GM19438 (cell line): ENCODE measurements at regions not wholly inside any gene's neighbourhood (a gene's known extent, or its start where the extent isn't known, plus 50 kb on each side); places are given as distances from the start of the nearest gene placed in this dataset.

ENCODE experiments used
- ATAC-seq: cut with Tn5 transposase; IDR thresholded peaks from one replicate; pipeline ENCODE4 v1.9.1; 2021; ENCODE audit warnings: low read depth; ENCODE audit not compliant: unreplicated experiment

DNA sequence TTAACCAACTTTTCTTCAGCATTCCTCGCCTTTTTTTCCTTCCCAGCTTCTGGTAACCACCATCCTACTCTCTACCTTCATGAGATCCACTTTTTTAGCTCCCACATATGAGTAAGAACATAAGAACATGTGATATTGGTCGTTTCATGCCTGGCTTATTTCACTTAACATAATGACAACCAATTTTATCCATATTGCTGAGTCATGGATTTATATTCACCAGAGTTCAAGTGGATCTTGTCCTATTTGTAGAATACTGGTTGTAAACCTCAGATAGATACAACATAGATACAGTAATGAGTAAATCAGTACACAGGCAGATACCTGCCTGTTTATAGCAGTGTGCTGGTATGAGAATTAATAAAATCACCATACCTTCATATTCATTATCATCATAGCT lies 412.0 kb upstream of the RBMS3 start:
- no peak for ATAC-seq

DNA sequence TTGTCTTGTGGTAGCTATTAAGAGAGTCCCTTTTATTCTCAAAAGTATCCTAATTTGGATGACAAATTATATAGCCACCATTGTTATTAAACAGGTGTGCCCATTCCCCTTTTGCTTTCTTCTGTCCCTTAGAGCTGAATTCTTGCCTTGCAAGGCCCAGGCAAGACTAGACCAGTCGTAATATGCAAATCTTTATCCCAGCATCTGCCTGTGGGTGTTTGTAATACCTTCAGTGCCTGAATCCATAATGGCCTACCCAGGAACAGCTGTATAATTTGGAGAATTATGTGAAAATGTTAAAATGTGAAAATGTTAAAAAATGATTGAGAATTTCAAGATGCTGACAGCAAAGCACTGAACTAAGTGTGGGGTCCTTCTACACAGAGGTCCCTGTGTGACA lies 403.0 kb upstream of the RBMS3 start:
- ATAC-seq, result no peak

DNA sequence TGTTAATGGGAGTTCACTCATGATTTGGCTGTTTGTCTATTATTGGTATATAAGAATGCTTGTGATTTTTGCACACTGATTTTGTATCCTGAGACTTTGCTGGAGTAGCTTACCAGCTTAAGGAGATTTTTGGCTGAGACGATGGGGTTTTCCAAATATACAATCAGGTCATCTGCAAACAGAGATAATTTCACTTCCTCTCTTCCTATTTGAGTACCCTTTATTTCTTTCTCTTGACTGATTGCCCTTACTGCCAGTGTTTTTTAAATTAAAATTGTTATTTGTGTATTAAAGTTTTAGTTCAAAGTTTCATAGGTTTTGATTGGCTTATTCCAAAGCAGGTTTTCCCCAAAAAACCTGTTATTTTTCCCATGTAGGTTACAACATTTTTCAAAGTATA lies 390.5 kb upstream of the RBMS3 start:
- no peak for ATAC-seq

DNA sequence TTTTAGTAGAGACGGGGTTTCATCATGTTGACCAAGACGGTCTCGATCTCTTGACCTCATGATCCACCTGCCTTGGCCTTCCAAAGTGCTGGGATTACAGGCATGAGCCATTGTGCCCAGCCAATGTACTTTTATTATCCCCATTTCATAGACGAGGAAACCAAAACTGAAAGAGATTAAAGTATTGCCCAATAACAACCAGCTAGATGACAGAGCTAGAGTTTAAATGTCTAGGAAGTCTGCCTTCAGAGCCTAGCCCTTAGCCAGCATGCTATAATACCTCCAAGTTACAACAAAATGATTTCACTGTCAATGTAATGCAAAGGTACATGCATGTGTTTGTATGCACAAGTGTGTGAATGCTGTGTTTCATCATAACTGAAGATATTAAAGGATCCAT lies 389.4 kb upstream of the RBMS3 start:
- ATAC-seq, result no peak

DNA sequence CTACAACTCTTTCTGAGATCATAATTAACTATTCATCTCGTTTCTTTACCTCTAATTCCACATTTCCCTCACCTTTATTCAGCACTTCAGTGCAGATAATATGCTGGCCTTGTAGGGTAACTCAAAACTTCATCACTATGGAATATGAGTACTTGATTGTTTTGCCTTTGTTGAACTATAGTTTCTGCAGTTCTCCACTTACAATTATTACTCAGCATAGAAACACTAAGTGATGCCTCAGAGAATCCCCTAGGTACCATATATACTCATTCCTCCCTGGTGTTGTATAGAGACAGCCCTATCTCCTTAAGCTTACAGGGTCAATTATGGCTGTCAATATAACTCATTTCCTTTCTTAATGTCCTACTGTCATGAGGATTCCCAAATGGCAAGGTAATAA lies 380.6 kb upstream of the RBMS3 start:
- no peak for ATAC-seq

DNA sequence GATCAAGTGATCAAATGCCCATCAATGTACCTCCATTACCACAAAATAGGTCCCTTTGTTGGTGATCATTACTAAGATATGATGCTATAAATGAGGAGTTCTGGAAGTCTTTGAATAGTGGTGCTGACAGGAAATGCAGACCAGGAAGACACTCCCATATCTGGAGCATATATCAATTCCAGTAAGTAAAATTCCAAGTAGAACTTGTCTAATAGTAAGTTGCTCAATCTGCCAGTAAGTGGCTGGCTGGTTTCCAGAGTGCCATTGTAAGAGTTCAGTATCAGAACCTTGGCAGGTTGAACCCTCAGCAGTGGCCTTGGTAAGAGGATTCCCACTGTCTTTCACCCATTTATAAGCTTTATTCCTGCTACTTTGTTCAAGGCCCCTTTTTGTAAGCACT lies 379.9 kb upstream of the RBMS3 start:
- ATAC-seq, result no peak

DNA sequence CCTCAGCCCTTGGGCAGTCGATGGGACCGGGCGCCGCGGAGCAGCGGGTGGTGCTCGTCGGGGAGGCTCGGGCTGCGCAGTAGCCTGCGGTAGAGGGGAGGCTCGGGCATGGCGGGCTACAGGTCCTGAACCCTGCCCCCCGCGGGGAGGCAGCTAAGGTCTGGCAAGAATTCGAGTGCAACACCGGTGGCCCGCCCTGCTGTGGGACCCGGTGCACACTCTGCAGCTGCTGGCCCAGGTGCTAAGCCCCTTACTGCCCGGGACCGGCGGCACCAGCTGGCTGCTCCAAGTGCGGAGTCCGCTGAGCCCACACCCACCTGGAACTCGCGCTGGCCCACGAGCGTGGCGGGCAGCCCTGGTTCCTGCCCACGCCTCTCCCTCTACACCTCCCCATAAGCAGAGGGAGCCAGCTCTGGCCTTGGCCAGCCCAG lies 377.7 kb upstream of the RBMS3 start:
- ATAC-seq, result no peak

DNA sequence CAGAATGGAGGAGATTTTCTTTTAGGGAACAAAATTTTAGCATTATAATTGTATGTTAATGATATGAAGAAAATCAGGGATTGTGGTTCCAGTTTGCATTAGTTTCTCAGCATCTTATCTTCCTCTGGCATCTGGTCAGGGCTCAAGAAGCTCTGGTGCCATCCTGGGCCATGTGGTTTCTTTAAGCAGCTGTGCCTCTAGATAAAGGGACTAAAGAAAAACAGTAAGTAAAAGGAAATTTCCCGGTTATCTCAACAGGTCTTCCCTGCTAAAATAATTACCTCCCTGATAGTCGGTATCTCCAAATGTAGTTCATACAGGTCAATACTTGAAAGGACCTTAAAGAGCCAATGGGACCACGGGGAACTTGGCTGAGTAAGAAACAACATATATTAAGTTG lies 375.1 kb upstream of the RBMS3 start:
- ATAC-seq, result no peak

DNA sequence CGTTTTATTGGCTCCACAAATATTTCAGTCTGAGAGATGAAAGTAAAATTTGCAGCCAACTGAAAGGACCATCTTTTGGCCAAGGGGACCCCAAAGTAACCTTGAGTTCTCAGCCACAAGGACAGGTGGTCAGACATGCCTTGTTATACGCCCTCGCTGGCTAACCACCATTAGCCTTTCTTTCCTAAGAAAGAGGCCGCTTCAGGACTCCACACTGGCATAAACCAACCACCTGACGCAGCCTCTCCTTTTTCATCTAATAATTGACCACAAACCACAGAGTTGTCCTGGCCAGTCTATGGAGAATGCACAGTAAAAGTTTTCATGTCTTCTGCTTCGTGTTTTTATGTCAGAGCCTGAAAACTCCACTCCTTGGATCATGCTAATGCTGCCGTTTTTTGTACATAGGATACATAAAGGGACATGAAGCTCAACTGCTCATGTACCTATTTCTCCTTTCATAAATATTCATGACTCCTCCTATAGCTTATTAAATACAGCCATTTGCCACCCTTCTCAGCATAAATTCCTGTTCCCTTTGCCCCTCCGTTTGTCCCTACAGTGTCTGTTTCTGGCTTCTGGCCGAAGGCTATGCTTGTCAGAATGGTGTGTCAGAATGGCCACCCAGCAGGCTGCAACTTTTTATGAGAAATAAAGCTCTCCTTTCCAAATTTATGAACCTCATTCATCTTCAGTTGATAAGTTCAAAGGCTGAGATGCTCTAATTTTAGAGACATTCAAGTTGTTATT lies 374.1 kb upstream of the RBMS3 start:
- no peak for ATAC-seq

DNA sequence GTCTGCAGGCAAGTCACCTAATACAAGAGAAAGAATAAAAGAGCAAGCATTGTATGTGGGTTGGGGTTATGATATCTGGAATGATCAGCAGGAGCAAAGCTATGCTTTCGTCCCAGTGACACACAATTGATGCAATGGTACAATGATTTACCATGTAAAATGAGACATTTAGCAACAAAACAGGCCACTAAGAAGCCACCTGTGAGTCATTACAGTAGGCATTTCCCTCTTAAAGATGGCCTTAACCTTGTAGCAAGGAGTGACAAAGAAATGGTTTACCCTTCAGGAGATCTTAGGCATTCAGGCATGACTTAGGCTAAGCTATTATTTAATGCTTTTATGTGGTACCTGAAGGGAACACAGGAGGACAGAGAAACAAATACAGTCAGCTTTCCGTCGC lies 373.3 kb upstream of the RBMS3 start:
- no peak for ATAC-seq

DNA sequence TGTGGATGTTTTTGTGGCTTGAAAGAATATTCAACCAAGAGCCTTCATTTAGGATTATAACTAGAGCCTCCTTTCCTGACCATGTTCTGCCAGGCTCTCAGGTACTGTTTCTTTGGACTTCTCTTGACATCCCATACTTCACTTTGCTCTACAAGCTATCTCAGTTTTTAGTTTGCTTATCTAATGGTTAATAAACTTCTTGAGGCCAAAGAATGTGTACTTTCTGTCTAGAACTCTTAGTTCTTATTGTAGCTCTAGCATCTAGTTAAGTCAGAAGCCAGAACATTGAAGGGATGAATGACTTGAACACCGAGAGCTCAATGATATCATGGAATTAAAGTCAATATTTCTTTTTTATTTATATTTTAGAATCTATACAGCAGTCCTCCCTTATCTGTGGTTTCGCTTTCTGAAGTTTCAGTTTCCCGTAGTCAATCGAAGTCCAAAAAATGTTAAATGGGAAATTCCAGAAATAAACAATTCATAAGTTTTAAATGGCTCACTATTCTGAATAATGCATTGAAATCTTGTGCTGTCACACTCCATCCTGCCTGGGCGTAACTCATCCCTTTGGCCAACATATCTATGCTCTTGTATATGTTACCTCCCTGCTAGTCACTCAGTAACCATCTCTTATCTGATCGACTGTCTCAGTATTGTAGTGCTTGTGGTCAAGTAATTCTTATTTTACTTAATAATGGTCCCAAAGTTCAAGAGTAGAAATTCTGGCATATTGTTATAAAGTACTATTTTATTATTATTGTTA lies 368.6 kb upstream of the RBMS3 start:
- no peak for ATAC-seq

DNA sequence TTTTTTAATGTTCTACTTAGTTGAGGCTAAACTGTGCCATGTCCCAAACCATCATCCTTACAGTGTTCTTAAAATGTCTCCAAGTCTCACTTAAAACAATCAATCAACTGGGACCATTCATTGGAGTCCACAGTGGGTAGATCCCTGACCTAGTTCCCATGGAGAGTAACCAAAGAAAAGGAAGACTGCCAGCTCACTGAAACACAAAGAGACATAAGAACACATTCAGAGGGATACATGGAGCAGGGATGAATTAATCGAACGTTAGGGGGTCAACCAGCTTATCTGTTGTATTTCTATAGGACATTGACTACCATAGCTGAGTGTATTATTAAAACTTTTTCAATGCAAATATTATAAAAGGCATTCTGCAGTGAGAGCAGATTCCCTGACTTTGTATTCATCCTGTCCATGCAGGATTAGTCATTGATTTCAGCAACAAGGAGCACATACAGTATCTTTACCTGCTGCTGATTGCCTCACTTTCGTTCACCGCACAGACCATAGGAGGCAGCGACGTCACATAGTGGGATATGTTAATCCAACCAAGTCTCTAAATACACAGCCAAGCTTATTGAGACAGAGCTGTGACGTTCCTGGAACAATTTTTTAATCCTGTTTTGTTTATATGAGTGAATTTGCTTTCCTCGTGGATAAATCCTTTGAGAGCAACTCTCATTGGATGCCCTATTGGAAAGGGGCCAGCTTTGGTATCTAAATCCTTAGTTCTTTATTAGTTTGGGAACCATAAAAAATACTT lies 364.9 kb upstream of the RBMS3 start:
- ATAC-seq, result no peak

DNA sequence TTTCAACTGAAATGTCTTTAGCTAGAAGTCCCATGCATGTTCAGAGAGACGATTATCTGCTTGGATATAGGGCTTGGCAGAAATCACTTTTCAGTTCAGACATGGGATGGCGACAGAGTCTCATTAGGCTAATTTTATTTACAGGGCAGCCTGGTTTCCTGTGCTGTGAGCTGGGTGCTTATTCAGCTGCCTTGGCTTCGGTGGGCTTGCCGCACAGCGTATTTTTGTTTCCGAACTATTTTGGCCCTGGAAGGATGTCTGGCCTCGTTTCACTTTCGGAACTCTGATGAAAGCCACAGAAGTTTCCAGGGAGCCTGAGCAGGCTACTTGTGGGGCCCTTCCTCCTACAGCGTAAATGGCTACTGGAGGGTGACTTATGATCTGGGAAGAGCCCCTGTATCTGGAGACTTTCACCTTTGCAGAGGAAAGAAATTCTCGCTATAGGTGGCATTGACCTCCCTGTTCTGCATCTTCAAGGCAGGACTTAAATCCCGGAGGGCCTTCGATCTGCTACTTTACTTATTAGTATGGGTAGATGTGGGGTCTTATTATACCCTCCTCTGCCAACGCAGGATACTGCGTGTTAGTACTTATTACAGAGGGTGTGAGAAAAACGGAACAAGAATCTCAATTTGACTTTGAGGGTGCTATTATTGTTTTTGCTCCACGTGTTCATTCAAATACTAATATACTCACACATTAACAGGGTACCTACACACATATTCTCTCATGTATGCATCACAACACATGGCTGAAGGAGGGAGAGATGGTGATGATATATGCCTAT lies 364.0 kb upstream of the RBMS3 start:
- ATAC-seq, result peak; percentile 89

DNA sequence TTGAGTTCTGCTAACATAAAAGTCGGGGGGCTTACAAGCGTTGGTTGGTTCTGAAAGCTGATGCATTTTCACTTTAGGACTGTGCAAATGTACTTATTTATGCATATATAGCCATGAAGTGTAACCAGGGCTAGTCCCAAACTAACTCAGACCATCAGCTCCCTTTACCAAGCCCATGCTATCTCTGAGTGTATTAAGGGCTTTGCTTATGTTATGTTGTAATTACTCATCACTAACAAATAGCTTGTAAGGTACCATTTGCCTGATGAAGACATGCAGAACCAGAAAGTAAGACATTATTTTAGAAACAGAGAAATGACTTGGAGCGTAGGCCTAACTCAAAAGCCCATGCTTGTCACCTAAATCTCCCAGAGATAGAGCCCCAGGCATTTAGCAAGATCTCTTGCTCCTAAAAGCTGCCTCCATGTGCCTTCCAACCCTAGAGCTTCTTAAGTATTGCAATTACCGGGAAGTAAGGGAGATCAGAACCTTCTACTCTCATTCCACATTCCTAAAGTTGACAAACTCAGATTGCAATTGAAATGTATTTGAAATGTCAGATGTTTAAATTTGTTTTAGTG lies 362.9 kb upstream of the RBMS3 start:
- no peak for ATAC-seq

DNA sequence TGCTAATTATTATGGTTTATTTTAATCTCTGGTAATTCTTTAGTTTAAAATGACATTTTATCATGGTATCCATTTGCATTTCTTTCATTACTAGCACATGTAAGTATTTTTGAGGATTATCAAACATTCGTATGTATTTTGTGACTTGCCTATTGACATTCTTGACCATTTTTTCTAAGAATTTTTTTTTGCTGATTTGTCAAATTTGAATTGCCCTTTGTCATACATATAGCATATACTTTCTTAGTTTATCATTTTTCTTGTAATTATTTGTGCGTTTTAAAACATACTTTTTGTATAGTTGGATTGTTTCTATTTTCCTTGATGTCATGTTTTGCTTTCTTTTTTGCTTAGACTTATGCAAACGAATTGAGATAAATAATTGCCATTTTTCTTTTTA lies 358.5 kb upstream of the RBMS3 start:
- no peak for ATAC-seq

DNA sequence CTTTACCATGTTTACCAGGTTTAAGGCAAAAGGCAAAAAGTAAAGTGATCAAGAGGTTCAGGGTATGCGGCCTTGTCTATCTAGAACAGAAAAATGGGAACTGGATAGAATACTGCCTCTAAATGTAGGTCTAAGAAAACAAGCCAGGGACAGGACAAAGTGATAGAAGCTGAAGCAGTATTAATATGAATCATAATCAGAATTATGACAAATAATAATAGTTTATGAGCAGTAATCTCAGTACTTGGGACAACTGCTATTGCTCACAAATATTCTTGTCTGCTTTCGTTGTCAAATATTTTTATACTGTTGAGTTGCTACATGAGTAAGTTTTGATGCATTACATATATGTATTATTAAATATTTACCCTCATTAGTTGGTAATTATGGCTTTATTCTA lies 356.9 kb upstream of the RBMS3 start:
- ATAC-seq, result no peak

DNA sequence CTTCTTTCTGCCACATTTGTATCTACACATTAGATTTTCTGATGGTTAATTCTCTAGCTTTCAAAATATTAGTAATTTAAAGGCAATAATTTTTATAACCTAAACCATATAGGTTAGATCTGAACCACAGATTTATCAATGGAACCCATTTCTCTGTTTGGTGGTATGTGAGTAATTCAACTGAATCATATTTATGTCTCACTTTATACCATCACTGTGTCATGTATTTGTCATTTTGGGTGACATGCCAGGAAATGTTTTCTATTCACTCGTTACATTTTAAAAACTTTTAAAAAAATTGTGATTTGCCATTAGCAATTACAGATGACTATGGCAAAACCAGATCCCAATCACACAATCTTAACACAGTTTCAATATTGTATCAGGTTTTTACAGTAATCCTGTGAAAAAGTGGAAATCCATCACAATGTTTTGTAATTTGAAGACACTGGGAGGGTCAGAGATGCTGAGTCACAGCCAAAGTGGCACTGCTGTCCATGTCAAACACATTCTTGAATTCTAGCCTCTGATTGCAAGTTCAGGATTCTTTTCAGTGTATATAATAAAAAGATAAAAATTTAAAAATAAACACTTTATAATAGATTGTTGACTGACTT lies 356.0 kb upstream of the RBMS3 start:
- no peak for ATAC-seq

DNA sequence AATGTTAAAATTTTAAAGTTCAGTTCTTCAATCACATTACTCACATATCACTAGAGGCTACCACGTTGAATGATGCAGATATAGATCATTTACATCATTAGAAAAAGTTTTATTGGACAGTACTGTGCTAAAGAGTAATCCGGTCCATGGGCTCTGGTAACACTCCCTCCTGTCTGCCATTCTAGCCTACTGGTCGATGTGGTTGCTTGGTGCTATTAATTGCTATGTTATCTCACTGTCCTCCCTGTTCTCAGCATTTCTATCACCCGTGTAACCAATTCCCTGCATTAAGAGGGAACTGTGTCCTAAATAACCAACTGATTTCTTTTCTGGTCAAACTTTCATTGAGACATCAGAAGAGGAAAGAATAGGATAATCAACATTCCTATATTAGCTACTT lies 347.5 kb upstream of the RBMS3 start:
- ATAC-seq, result no peak

DNA sequence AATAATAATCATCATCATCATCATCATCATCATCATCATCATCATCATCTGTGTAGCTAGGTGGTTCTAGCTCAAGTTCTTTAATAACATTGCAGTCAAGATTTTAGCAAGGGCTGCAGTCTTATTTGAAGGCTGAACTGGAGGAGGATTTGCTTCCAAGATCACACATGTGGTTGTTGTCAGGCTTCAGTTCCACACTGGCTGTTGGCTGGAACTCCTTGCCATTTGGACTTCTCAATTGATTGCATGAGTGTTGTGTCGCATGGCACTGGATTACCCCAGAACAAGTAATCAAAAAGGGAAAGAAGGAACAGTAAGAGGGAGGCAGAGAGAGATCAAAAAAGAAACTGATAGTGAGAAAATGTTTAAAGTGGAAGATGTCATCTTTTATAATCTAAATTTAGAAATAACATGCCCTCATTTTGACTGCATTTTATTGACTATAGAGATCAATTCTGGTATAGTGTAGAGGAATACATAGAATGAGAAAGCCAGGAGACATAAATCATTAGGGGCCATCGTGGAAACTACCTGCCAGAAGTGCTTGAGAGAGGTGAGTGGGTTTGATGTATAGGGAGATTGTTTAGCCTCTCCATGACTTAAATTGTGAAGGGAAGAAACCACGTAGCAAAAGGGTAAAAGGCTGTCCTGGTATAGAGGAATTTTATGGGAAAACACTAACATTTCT lies 346.6 kb upstream of the RBMS3 start:
- no peak for ATAC-seq
